ENCODE measurements at regions not wholly inside any gene's neighbourhood (a gene's known extent, or its start where the extent isn't known, plus 50 kb on each side); places are given as distances from the start of the nearest gene placed in this dataset.

GRCh38 chr7:12120632-12121031 is 90.5 kb upstream of the TMEM106B start:
- no peak for TF ChIP-seq CTCF (IDR thresholded peaks at IDR 0.05)
- no peak for TF ChIP-seq POLR2A (IDR thresholded peaks at IDR 0.05)

Data from right lobe of liver (tissue), 4 donors.